Frontal cortex (tissue), 3 donors: ENCODE measurements at regions not wholly inside any gene's neighbourhood (a gene's known extent, or its start where the extent isn't known, plus 50 kb on each side); places are given as distances from the start of the nearest gene placed in this dataset.

Experiments
- DNase-seq, 2 donors: peaks; one replicate each; pipeline ENCODE4 v3.0.0; 2012; ENCODE audit warnings: low spot score in 2 of 2
- FAIRE-seq: peaks from 2 replicates; lab custom pipeline; 2012; peaks lifted over from hg19 to GRCh38; lab: Jason Lieb, UNC
- donor health status: control.
- donor health status: control.
- donor health status: control.

DNA sequence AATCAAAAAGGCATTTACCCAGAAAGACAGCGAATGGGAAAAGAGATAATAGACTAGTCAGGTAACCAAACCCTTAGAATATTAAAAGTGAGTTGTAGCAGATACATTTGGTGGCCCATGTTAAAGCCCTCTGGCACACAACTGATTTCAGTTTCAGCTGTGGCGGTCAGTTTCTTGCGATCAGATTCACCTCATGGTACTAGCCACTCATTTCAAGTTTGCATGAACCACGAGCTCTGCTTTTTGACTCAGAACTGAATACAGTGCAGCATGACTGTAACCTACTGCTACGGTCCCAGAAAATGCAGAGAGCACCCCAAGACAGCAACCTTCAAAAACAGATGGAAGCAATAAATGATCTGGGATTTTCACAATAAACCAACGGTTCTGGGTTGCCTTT, 919.1 kb upstream of the PCDH10 start:
- DNase-seq (no peak), FAIRE-seq (no peak)

DNA sequence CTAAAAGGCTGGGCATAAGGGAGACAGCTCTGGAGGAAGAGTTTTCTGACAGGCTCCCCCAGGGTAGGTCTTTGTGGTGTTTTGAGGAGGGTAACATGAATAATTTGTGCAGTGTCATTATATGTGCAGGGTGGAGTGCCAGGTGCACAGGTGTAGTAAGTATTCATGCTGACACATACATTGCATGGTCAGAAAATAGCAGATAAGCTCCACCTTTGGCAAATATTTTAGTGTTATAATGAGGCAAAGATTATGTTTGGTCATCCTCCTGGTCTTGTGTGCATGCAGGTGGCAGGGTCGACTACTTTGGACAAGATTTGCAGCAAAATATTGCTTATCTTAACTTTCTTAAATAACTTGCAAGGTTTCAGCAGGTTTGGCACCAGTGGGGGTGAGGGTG, 910.4 kb upstream of the PCDH10 start:
- FAIRE-seq = no peak

DNA sequence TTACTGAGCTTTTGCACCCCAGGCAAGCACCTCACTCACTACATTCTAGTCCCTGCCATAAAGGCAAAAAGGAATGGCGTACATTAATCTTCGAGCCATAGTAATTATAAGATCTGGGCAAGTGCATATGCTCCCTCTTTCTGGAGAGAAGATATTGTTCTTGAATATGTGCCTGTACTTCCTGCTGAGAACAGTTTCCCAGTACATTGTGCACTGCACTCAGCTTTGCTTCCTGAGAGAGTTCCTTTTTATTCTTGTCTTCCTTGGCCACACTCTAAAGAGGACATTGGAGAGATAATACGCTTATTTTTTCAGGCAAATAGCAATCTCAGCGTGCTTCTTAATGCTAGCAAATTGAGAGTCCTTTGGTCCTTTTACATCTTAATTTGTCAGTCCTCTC, 909.0 kb upstream of the PCDH10 start:
- FAIRE-seq (no peak), DNase-seq (no peak)

More for the DNA sequence above, 910.4 kb upstream of the PCDH10 start:
- DNase-seq = no peak

DNA sequence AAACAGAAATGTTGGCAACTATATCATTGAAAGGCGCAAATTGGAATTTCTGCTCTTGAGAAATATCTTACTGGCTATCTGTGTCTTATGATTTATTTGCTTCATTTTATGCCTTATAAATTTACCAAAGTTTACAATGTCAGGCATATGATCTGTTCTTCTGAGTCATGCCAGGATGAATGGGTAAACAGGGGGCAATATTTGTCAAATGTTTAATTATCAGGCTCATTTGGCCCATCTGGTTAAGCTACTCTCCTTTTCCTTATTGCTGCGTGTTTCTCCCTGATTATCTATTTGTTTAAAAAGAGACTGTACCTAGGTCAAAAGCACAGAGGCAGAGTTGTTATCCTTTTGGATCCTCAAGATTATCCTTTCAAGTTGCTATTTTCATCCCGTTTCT, 903.8 kb upstream of the PCDH10 start:
- DNase-seq = no peak

DNA sequence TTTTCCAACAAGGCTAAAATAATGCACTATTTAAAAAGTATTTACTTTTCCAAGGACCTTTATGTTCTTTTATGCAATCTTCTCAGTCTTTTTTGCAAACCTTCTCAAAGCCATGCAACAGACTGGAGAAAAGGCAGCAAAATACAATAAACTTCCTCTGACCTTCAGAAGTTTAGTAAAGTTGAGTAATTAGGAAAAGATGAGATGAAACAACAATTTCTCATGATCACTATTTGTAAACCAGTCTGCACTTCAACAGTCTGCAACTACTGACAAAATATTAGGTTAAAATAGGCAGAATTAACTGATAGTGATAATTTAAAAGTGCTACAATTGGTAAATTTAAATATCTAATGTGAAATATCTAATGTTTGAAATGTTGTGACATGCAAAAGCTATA, 884.9 kb upstream of the PCDH10 start:
- DNase-seq (no peak), FAIRE-seq (no peak)

More for the DNA sequence above, 903.8 kb upstream of the PCDH10 start:
- FAIRE-seq = no peak

DNA sequence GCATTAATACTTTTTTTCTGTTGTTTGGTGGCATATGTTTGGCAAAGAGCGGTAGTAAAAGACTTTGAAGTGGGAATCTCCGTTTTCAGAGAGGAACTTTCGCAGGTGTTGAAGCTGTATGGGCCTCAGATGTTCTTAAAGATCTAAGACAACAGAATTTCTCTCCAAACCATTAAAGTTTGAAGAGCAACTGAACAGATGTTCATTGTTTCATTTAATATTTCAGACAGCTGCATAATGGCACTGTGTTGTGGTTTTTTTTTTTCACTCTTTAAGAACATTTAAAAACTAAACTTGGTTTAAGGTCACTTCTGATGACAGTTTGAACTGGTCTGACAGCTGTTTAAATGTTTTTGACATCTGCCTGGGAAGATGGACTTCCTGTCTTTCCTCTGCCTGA, 882.7 kb upstream of the PCDH10 start:
- FAIRE-seq (no peak), DNase-seq (no peak)

DNA sequence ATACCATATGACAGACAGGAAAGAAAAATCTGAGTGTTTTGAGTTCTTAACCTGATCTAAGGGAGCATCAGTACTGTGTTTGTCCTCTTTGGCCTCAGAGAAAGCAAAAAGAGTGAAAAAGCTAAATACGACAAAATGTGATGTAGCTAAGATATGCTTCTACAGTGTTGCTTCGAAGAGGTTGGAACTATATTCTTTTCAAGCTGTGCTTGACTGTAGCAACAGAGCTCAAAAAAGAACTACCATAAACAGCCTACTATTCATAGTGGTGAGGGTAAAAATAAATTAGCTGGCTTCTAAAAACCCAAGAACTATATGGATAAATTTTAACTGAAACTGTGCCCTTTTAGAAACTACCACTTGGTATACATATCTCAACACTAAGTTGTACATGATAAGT, 881.8 kb upstream of the PCDH10 start:
- FAIRE-seq (no peak), DNase-seq (no peak)

DNA sequence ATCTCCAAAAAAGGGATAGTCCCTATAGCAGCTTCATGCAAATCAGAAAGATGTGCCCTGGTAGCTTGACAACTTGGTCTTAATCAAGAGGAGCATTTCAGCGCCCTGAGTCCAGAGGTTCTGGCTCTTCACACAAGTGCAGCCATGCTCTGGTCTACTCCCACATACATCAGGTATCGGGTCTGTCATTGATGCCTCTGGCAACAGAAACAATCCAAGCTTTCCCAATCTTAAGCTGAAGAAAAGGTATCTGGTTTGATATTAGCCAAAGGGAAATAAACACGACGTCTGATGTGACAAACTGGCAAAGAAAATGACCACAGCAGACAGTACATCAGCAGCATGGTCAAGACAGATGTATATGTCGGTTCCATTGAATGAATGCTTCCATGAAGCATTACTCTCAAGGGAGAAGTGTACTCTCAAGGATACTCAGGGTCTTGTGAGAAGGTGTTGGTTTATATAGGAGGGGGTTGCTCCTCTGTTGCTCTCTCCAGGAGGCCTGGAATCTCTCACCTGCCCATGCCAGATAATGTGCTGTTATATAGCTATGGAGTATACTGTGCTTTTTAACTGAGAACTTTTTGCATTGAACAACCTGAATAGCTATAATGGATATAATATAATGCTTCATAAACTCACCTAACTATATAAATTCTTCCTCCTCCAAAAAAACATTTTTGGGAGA, 879.6 kb upstream of the PCDH10 start:
- no peak for FAIRE-seq

DNA sequence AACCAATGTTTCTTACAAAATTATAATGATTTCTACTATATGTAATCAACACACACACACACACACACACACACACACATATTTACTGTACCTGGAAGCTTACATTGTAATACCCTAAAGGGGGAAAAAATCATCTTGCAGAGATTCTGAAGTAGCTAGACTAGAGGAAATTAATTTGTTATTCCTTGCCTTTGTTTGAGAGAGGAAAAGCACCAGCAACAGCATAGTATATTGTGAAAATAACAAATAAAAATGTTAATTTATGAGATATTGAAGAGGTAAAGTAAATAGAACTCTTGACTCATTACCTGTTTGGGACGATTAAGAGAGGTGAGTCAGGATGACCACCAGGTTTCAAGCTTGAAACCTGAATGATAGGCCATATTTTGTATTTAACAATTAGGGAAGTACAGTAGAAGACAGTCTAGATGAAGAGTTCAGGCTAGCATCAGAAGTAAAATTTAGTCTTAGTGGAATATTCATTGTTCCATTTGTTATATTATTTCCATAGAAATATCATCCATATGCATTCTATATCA, 873.4 kb upstream of the PCDH10 start:
- no peak for FAIRE-seq

More for the DNA sequence above, 879.6 kb upstream of the PCDH10 start:
- DNase-seq = no peak

DNA sequence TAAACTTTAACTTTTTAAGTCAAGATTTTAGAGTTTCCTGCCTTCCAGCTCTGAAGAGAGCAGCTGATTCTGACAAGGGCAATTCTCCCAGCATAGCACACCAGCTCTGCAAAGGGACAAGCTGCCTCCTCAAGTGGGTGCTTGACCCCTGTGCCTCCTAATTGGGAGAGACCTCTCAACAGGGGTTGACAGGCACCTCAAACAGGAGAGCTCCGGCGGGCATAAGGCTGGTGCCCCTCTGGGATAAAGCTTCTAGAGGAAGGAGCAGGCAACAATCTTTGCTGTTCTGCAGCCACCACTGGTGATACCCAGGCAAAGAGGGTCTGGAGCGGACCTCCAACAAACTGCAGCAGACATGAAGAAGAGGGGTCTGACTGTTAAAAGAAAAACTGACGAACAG, 872.9 kb upstream of the PCDH10 start:
- FAIRE-seq (no peak), DNase-seq (no peak)

More for the DNA sequence above, 873.4 kb upstream of the PCDH10 start:
- no peak for DNase-seq

DNA sequence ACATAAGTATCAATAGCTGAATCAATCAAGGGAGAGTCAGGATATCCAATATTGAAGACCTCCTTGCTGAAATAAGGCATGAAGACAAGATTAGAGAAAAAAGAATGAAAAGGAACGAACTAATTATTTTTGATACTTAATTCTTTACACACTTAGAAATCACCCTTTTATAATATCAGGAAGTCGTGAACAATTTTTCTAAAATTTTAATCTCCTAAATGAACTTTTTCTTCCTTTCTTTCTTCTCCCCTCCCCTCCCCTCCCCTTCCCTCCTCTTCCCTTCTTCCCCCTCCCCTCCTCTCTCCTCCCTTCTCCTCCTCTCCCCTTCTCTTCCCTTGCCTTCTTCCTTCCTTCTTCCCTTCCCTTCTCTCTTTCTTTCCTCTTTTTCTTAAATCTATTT, 872.1 kb upstream of the PCDH10 start:
- FAIRE-seq = no peak
- no peak for DNase-seq

DNA sequence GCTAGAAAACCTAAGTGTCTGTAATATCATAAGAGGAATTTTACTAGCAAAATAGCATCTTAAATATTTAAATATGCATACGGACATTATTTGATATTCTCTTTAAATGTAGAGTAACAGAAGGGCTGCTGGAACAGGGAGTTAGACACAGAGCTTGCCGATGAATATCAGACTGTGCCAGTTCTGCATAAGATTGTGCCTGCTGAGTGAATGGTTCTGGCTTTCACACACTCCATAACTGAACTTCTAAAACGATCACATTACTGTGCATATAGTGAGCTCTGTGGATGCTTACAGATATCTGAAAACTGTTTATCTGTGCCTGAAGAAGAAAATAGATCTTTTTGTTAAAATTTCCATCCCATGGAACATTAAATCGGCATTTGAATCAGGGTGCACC, 867.4 kb upstream of the PCDH10 start:
- FAIRE-seq = no peak

DNA sequence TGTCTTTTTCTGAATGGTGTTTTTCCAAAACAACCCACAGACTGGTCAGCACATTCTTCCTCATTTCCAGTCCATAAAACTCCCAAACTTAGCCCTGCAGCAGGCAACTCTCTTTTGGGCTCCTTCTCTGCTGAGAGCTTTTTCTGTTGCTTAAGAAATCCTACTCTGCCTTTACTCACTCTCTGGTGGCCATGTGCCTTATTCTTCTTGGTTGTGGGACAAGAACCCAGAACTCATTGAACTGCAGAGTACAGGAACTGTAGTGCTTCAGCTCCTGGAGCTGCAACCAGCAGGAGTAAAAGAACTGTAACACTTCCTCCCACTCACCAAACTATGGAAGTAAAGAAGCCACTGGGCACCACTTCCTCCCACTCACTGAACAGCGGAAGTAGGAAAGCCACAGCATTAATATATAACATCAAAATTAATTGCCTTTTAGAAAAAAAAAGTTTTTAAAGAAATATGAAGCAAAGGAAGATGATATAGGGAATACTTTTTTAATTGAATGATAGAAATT, 864.1 kb upstream of the PCDH10 start:
- DNase-seq (no peak), FAIRE-seq (no peak)

More for the DNA sequence above, 867.4 kb upstream of the PCDH10 start:
- DNase-seq = no peak

DNA sequence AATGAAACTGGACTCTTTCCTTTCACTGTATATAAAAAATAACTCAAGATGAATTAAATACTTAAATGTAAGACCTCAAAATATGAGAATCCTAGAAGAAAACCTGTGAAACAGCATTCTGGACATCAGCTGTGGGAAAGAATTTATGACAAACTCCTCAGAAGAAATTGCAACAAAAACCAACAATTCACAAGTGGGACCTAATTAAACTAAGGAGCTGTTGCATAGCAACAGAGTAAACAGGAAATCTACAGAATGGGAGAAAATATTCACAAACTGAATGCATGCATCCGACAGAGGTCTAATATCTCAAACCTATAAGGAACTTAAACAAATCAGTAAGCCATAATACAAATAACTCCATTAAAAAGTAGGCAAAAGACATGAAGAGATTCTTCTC, 851.7 kb upstream of the PCDH10 start:
- FAIRE-seq (no peak), DNase-seq (no peak)

DNA sequence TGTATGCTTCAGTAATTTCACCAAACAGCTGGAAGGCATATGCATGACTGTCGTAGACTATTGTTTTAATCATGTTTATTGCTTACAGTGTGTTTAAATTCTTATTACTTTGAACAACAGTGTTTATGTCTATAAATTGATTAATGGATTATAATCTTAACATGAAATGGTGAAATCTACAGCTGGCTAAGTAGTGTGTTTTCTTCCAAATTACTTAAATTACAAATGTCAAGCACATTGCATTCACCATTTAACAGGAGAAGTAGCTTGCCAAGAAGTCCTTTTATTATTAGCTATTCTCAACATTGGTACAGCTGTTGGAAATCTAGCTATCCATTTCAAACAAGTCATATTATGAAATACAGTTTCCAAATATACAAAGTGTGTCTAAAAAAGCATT, 849.3 kb upstream of the PCDH10 start:
- DNase-seq (no peak), FAIRE-seq (no peak)

DNA sequence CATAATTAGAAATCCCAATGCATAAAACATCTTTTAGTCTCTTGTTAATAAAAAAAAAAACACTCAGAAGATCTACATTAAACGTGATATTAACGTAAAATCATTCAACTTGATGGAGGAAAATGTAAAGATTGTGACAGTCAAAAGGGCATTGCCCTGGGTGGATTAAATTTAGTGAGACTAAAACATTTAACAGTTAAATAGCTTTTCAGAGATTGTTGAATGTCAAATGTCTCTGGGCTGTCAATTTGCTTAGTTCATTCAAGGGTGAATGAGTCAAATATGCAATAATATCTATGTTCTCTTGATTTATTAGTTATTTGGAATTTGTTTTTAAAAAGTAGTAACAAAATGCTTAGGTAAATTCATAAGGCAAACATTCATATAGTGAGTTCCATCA, 836.6 kb upstream of the PCDH10 start:
- DNase-seq (no peak), FAIRE-seq (no peak)

DNA sequence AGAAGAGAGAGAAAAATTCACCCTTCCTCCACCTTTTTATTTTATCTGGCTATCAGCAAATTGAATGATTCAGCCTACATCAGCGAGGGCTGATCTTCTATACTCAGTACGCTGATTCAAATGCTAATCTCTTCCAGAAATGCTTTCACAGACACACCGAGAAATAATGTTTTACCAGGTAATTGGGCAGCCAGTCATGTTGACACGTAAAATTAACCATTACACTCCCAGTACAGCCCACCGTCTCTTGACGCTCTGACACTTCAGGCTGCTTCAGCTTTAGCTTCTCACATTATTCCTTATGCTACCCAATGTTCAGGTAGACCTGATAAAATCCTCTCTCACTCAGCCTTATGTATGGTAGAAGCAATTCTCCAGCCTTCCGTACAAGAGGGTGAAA, 835.2 kb upstream of the PCDH10 start:
- DNase-seq (no peak), FAIRE-seq (no peak)

DNA sequence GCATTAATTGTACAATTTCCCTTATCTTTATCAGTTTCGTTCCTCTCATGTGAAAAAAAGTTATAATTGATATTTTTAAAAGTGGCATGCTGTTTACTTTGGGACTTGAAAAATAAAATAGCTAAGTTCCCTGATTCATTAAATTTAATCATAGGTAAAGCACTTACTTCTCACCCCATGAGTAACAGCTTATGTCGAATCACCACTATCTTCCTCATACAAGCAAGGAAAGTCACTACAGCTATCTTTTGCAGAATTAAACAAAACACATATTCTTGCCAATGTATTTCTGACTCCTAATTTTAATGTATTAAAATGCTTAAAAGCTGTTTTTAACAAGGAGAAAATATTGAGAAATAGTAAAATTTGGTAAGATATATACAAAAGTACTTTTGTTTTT, 832.4 kb upstream of the PCDH10 start:
- no peak for FAIRE-seq
- DNase-seq = no peak

DNA sequence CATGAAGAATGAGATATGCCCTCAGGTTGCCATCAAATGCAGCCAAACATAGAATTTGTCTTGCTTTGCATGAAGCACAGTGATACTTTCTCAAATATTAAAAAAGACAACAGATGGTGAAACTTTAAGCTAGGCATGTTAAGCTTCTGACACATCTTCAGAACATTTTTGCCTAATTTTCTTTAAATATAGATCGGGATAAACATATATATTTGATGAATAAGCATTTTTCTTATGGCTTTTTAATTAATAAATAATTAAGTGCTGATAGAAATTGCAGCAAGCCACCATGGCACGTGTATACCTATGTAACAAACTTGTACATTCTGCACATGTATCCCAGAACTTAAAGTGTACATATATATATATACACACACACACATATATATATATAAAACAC, 831.2 kb upstream of the PCDH10 start:
- FAIRE-seq = no peak
- DNase-seq = no peak

DNA sequence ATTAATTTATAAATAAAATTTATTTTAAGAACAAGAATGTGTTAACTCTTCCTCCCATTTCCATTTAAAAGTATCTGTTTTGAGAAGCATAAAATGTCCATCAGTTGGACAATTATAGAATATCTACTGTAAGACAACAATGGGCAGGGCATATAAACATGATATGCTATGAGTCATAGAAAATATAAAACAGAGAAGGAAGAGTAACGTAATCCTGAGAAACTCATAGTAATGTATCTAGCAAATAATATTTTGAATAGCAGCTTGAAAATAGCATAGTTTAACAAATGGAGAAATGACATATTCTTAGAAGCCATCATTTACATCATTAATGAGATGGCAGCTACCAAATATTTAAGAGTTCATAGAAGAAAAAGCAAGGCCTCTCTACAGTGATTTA, 820.3 kb upstream of the PCDH10 start:
- FAIRE-seq (no peak), DNase-seq (no peak)

DNA sequence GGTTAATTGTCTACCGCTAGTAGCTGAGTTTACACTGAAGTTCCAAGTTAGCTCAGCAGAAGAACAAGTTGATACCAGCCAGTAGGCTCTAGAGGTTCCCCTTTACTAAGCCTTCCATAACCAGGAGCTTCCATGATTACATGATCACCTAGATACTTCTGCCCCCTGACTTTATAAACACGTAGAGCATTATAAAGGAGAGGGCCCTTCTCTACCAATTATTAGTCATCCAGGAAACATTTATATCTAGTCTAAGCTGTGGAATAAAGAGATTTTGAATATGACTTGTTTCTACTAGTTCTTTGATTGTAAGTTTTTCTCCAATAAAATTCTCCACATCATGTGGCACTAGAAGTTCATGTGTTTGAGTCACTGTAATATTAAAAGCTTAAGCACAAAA, 818.1 kb upstream of the PCDH10 start:
- FAIRE-seq (no peak), DNase-seq (no peak)
